CD4-positive, alpha-beta T cell (primary cell): ENCODE measurements at regions not wholly inside any gene's neighbourhood (a gene's known extent, or its start where the extent isn't known, plus 50 kb on each side); places are given as distances from the start of the nearest gene placed in this dataset.
"Not testable (repeated sequence)": the region's sequence is repeated elsewhere in the genome, so short reads cannot be mapped to it uniquely, and the experiment has no call there.

Source experiments
- ATAC-seq: fragments of 200-7000 bp; cut with Tn5 transposase; one replicate; pipeline ENCODE4 v1.10.0; 2022; ENCODE audit warnings: mild to moderate bottlenecking; ENCODE audit not compliant: poor library complexity
- CTCF ChIA-PET: fragments of 350-600 bp; sonication (Branson Sonifier 250); formaldehyde crosslinking; loops from one replicate; lab custom pipeline; 2021; ENCODE audit warnings: antibody characterized with exemption, inconsistent platforms; lab: Charles Lee
- POLR2A ChIA-PET: fragments of 350-600 bp; sonication (Branson Sonifier 250); formaldehyde crosslinking; loops from one replicate; lab custom pipeline; 2021; ENCODE audit warnings: antibody characterized with exemption, inconsistent platforms; lab: Charles Lee
- DNase-seq, 14 experiments: peaks; one replicate each; pipeline ENCODE4 v3.0.0-alpha.2; 2013 to 2020; ENCODE audit warnings: mixed read lengths in 2 of 14
- H3K27ac ChIP-seq, 2 donors: one replicate each; pipeline versions ENCODE4 v1.5.1 to v1.7.0; 2013; ENCODE audit warnings: low read length in 2 of 2, low read depth in 1 of 2, mild to moderate bottlenecking in 1 of 2
- H3K27me3 ChIP-seq, 2 experiments: 1 replicate in 1 of 2; 2 replicates in 1 of 2; pipeline versions ENCODE4 v1.6.1 to v1.7.0; 2013; ENCODE audit warnings: low read length in 2 of 2, control low read depth in 1 of 2, mild to moderate bottlenecking in 1 of 2, moderate library complexity in 1 of 2; ENCODE audit not compliant: insufficient read depth in 2 of 2, control insufficient read depth in 1 of 2
- H3K36me3 ChIP-seq: one replicate; pipeline ENCODE4 v1.6.1; 2013; ENCODE audit warnings: low read length, control low read depth; ENCODE audit not compliant: insufficient read depth
- H3K4me1 ChIP-seq: one replicate; pipeline ENCODE4 v1.6.1; 2013; ENCODE audit warnings: low read length, control low read depth; ENCODE audit not compliant: insufficient read depth
- H3K4me3 ChIP-seq: one replicate; pipeline ENCODE4 v1.5.1; 2013; ENCODE audit warnings: mild to moderate bottlenecking, low read length, moderate library complexity
- H3K9me3 ChIP-seq, 2 experiments: 1 replicate in 1 of 2; 2 replicates in 1 of 2; pipeline versions ENCODE4 v1.6.1 to v1.7.0; 2013; ENCODE audit warnings: low read length in 2 of 2, mild to moderate bottlenecking in 2 of 2, control low read depth in 1 of 2, moderate library complexity in 1 of 2; ENCODE audit not compliant: control insufficient read depth in 1 of 2, insufficient read depth in 1 of 2
- H3K27ac Mint-ChIP-seq: one replicate; pipeline ENCODE4 v1.8.0; 2020; ENCODE audit warnings: mixed read lengths
- H3K27me3 Mint-ChIP-seq: one replicate; pipeline ENCODE4 v1.8.0; 2021; ENCODE audit warnings: mixed read lengths
- H3K36me3 Mint-ChIP-seq: one replicate; pipeline ENCODE4 v1.8.0; 2021; ENCODE audit warnings: low read depth, mixed read lengths
- H3K4me1 Mint-ChIP-seq: one replicate; pipeline ENCODE4 v1.8.0; 2021; ENCODE audit warnings: low read depth, mixed read lengths
- H3K4me3 Mint-ChIP-seq: one replicate; pipeline ENCODE4 v1.8.0; 2020; ENCODE audit warnings: mild to moderate bottlenecking, mixed read lengths
- H3K9me3 Mint-ChIP-seq: one replicate; pipeline ENCODE4 v1.8.0; 2020; ENCODE audit warnings: mixed read lengths
- intact Hi-C, 2 experiments: fragments of 100-400 bp; cut with DNase I in 1 of 2; cut with micrococcal nuclease in 1 of 2; formaldehyde crosslinking; loops; one replicate each; pipeline versions ENCODE4 v1.15.1 to v1.9.0; 2023 to 2025; cut with DNase I, micrococcal nuclease
- TF ChIP-seq, protein P1 (sequence below): fragments of 200-600 bp; IDR thresholded peaks from one replicate; pipeline ENCODE4 v1.8.0; 2022; ENCODE audit warnings: antibody characterized with exemption, mild to moderate bottlenecking

DNA sequence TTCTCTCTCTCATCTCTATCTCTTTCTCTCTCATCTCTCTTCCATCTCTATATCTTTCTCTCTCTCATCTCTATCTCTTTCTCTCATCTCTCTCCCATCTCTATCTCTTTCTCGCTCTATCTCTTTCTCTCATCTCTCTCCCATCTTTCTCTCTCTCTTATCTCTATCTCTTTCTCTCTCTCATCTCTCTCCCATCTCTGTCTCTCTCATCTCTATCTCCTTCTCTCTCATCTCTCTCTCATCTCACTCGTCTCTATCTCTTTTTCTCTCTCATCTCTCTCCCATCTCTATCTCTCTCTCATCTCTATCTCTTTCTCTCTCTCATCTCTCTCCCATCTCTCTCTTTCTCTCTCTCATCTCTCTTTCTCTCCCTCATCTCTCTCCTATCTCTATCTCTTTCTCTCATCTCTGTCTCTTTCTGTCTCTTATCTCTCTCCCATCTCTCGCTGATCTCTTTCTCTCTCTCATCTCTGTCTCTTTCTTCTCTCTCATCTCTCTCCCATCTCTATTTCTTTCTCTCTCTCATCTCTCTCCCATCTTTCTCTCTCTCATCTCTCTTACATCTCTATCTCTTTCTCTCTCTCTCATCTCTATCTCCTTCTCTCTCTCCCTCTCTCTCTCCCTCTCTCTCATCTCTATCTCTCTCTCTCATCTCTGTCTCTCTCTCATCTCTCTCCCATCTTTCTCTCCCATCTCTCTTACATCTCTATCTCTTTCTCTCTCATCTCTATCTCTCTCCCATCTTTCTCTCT, 388.7 kb downstream of the NPHP4 start:
- Histone ChIP-seq H3K4me1 (no peaks in the 10 kb centered on the region), H3K4me3 (no peak overlapping the region), H3K27me3 (peaks cover 0 to 10% of the 10 kb centered on the region in 2 experiments), H3K27ac (no peak overlapping the region), H3K36me3 (no peaks in the 10 kb centered on the region), H3K9me3 (no peaks in the 10 kb centered on the region)
- Mint-ChIP-seq H3K4me3 (no peak overlapping the region), H3K36me3 (no peaks in the 10 kb centered on the region), H3K9me3 (no peaks in the 10 kb centered on the region), H3K27me3 (peaks cover 28% of the 10 kb centered on the region), H3K4me1 (no peaks in the 10 kb centered on the region), H3K27ac (no peak overlapping the region)
- intact Hi-C loops, result no loop called here
- TF ChIP-seq, protein P1, sequence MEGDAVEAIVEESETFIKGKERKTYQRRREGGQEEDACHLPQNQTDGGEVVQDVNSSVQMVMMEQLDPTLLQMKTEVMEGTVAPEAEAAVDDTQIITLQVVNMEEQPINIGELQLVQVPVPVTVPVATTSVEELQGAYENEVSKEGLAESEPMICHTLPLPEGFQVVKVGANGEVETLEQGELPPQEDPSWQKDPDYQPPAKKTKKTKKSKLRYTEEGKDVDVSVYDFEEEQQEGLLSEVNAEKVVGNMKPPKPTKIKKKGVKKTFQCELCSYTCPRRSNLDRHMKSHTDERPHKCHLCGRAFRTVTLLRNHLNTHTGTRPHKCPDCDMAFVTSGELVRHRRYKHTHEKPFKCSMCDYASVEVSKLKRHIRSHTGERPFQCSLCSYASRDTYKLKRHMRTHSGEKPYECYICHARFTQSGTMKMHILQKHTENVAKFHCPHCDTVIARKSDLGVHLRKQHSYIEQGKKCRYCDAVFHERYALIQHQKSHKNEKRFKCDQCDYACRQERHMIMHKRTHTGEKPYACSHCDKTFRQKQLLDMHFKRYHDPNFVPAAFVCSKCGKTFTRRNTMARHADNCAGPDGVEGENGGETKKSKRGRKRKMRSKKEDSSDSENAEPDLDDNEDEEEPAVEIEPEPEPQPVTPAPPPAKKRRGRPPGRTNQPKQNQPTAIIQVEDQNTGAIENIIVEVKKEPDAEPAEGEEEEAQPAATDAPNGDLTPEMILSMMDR, result no peak
- CTCF ChIA-PET, result no interaction called here
- DNase-seq, result no peak
- ATAC-seq, result no peak
- POLR2A ChIA-PET, result no interaction called here

DNA sequence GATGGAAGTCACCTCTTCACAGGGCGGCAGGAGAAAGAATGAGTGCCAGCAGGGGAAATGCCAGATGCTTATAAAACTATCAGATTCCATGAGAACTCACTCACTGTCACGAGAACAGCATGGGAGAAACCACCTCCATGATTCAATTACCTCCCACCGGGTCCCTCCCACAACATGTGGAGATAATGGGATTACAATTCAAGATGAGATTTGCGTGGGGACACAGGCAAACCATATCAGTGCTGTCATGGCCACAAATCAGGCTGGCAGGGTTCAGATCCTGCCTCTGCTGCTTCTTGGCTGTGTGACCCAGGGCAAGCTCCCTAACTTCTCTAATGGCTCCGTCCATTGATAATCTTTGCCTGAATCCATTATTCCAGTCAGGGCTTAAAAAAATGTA, 389.5 kb downstream of the NPHP4 start:
- CTCF ChIA-PET, H3K27ac ChIP-seq, H3K36me3 ChIP-seq, H3K9me3 ChIP-seq, H3K4me1 Mint-ChIP-seq, H3K4me1 ChIP-seq, H3K4me3 Mint-ChIP-seq, H3K4me3 ChIP-seq, ATAC-seq, POLR2A ChIA-PET, H3K9me3 Mint-ChIP-seq, H3K27ac Mint-ChIP-seq, DNase-seq, H3K36me3 Mint-ChIP-seq, intact Hi-C loops, H3K27me3 ChIP-seq: not testable (repeated sequence)
- H3K27me3 Mint-ChIP-seq, result peaks cover 26% of the 10 kb centered on the region

DNA sequence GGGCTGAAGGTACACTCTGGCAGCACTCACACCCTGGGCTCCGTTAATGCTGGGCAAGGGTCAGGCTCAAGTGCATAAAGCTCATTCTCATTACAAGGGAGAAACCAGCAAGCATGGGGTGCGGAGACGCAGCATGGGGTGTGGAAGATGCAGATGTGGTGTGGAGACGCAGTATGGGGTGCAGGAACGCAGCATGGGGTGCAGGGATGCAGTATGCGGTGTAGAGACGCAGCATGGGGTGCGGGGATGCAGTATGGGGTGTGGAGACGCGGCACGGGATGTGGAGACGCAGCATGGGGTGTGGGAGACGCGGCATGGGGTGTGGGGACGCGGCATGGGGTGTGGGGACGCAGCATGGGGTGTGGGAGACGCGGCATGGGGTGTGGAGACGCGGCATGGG, 390.7 kb downstream of the NPHP4 start:
- no peak for ATAC-seq
- TF ChIP-seq, protein P1, result no peak
- no peaks in the 10 kb centered on the region for H3K9me3 Mint-ChIP-seq
- no peaks in the 10 kb centered on the region for H3K36me3 Mint-ChIP-seq
- peaks cover 24% of the 10 kb centered on the region for H3K27me3 Mint-ChIP-seq
- H3K4me1 Mint-ChIP-seq, result no peaks in the 10 kb centered on the region
- Histone ChIP-seq H3K4me3 (no peak overlapping the region), H3K4me1 (no peaks in the 10 kb centered on the region), H3K27ac (no peak overlapping the region), H3K36me3 (no peaks in the 10 kb centered on the region), H3K27me3 (peaks cover 0 to 5% of the 10 kb centered on the region in 2 experiments), H3K9me3 (no peaks in the 10 kb centered on the region)
- intact Hi-C loops, result no loop called here
- DNase-seq, result no peak
- H3K4me3 Mint-ChIP-seq, result no peak overlapping the region
- no peak overlapping the region for H3K27ac Mint-ChIP-seq
- CTCF ChIA-PET, result no interaction called here
- POLR2A ChIA-PET, result no interaction called here

DNA sequence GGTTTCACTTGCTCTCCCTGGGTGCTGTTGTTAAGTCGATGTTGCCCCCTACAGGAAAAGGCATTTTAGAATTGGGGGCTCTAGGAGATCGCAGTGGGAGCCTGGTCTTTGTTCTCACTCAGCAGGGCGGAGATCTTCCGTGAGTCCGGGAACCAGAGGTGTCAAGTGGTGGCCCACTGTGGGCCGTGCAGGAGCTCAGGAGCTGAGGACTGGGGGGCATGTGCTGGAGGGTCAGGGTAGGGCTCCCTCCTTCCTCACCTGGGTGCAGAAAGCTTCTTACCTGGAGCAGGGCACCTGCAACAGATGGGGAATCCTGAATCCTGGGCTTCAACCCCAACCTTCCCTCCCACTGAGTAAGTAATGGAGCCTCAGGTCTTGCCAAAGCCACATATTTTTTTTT, 392.7 kb downstream of the NPHP4 start:
- Histone ChIP-seq H3K9me3 (no peaks in the 10 kb centered on the region), H3K36me3 (no peaks in the 10 kb centered on the region), H3K4me1 (no peaks in the 10 kb centered on the region), H3K27ac (no peak overlapping the region), H3K4me3 (no peak overlapping the region), H3K27me3 (peaks cover 0 to 5% of the 10 kb centered on the region in 2 experiments)
- POLR2A ChIA-PET, result no interaction called here
- CTCF ChIA-PET, result no interaction called here
- no peaks in the 10 kb centered on the region for H3K9me3 Mint-ChIP-seq
- peaks cover 19% of the 10 kb centered on the region for H3K27me3 Mint-ChIP-seq
- no peaks in the 10 kb centered on the region for H3K4me1 Mint-ChIP-seq
- intact Hi-C loops, result no loop called here
- no peak for ATAC-seq
- no peak for DNase-seq
- no peak overlapping the region for H3K27ac Mint-ChIP-seq
- H3K36me3 Mint-ChIP-seq, result no peaks in the 10 kb centered on the region
- TF ChIP-seq, protein P1, result no peak
- H3K4me3 Mint-ChIP-seq, result no peak overlapping the region
